T-helper 17 cell (primary cell): ENCODE measurements at regions not wholly inside any gene's neighbourhood (a gene's known extent, or its start where the extent isn't known, plus 50 kb on each side); places are given as distances from the start of the nearest gene placed in this dataset.

Source experiments
- ATAC-seq: fragments of 150-1000 bp; cut with Tn5 transposase; 2 replicates; pipeline ENCODE4 v1.10.0; 2021; ENCODE audit warnings: mild to moderate bottlenecking, moderate library complexity
- DNase-seq, 3 donors: peaks; one replicate each; pipeline versions ENCODE4 v3.0.0 to v3.0.0-alpha.2; 2020 to 2021
- H3K9me3 ChIP-seq: one replicate; pipeline ENCODE4 v1.7.0; 2013; ENCODE audit warnings: low read length, mild to moderate bottlenecking; ENCODE audit not compliant: control insufficient read depth, poor library complexity, severe bottlenecking
- H3K27ac Mint-ChIP-seq: one replicate; pipeline ENCODE4 v1.8.0; 2022; ENCODE audit warnings: mild to moderate bottlenecking, moderate library complexity, mixed read lengths
- H3K27me3 Mint-ChIP-seq: one replicate; pipeline ENCODE4 v1.8.0; 2022; ENCODE audit warnings: mixed read lengths
- H3K36me3 Mint-ChIP-seq: one replicate; pipeline ENCODE4 v1.8.0; 2022; ENCODE audit warnings: low read depth, mixed read lengths
- H3K4me1 Mint-ChIP-seq: one replicate; pipeline ENCODE4 v1.8.0; 2022; ENCODE audit warnings: mild to moderate bottlenecking, mixed read lengths
- H3K4me3 Mint-ChIP-seq: one replicate; pipeline ENCODE4 v1.8.0; 2022; ENCODE audit warnings: mild to moderate bottlenecking, moderate library complexity, mixed read lengths

DNA sequence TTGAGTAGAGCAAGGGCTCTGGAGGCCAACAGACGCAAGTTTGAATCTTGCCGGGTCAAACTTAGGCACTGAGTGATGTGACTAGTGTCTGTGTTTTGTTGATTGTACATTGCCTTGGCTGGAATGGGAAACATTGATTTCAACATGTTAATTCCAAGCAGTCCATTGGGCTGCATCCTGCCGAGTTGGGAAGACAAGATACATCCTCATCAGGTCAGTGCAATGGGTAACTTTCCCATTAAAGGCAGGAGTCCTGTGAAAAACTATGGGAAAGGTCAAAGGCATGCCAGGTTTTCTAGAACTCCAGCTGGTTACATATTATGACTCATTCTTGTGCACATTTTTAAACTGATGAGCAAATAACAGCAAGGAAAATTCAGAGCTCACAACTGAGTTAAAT is 126.5 kb upstream of the ABCA1 start:
- ATAC-seq (no peak), DNase-seq (no peak)
- Mint-ChIP-seq H3K4me1 (peaks cover 26% of the 10 kb centered on the region), H3K4me3 (no peak overlapping the region), H3K27ac (no peak overlapping the region), H3K27me3 (no peaks in the 10 kb centered on the region), H3K36me3 (no peaks in the 10 kb centered on the region)
- no peaks in the 10 kb centered on the region for H3K9me3 ChIP-seq

DNA sequence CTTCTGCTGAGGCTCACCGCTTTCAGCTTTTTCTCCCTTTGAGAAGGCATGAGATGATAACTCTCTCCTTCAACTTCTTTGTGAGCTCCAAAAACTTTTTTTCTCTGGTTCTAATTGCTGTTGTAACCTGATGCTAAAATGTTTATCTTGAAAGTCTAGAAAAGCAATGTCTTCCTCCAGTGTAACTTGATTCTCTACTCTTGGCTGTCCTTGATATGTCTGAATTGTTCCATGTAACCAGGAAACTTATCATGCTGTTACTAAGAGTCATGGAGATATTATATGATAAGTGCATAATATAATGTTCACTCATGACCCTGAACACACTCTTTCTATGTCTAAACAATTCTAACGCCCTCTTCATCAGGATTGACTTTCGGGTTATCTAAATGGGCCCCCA is 128.0 kb upstream of the ABCA1 start:
- Mint-ChIP-seq H3K27me3 (peaks cover 6% of the 10 kb centered on the region), H3K4me3 (no peak overlapping the region), H3K36me3 (no peaks in the 10 kb centered on the region), H3K4me1 (peaks cover 21% of the 10 kb centered on the region), H3K27ac (no peak overlapping the region)
- DNase-seq, result no peak
- ATAC-seq, result no peak
- no peaks in the 10 kb centered on the region for H3K9me3 ChIP-seq

DNA sequence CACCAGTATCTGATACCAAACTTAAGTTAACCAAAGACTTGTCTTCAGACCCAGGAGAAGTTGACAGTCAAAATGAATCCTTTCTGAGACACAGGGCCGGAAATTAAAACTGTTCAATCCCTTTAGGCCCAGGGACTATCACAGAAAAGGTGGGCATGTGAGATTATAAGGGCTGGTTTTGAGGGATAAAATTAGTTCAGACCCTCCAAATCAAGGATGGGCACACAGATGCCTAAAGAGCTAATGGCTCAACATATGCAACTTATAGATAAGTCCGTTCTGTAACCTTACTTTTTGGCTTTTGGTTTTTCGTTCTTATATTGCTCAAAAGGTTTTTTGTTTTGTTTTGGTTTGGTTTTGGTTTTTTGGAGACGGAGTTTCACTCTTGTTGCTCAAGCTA is 129.6 kb upstream of the ABCA1 start:
- DNase-seq, result no peak
- peaks cover 14% of the 10 kb centered on the region for H3K27me3 Mint-ChIP-seq
- peaks cover 12% of the 10 kb centered on the region for H3K4me1 Mint-ChIP-seq
- H3K27ac Mint-ChIP-seq, result no peak overlapping the region
- H3K4me3 Mint-ChIP-seq, result no peak overlapping the region
- H3K9me3 ChIP-seq, result peaks cover 2% of the 10 kb centered on the region
- H3K36me3 Mint-ChIP-seq, result no peaks in the 10 kb centered on the region
- no peak for ATAC-seq

DNA sequence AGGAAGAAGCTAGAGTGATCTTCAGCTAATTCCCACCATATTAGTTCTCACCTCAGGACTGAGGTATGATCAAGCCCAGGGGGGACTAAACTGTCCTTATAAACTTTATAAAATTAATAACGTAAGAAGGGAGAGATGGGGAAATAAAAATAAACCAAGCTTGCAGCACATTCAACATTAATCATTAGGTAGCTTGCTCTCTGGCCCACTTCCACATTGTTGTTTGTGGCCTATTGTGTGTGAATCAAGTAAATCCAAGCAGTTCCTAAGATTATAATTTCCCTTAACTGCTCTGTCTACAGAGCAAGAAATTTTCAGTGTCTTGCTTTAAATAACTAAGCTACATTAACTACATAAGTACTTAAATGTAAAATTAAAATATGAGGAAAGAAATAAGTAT is 131.3 kb upstream of the ABCA1 start:
- DNase-seq (no peak), ATAC-seq (no peak)
- Mint-ChIP-seq H3K4me1 (peaks cover 7% of the 10 kb centered on the region), H3K27ac (no peak overlapping the region), H3K27me3 (peaks cover 16% of the 10 kb centered on the region), H3K36me3 (no peaks in the 10 kb centered on the region), H3K4me3 (no peak overlapping the region)
- H3K9me3 ChIP-seq, result peaks cover 2% of the 10 kb centered on the region

DNA sequence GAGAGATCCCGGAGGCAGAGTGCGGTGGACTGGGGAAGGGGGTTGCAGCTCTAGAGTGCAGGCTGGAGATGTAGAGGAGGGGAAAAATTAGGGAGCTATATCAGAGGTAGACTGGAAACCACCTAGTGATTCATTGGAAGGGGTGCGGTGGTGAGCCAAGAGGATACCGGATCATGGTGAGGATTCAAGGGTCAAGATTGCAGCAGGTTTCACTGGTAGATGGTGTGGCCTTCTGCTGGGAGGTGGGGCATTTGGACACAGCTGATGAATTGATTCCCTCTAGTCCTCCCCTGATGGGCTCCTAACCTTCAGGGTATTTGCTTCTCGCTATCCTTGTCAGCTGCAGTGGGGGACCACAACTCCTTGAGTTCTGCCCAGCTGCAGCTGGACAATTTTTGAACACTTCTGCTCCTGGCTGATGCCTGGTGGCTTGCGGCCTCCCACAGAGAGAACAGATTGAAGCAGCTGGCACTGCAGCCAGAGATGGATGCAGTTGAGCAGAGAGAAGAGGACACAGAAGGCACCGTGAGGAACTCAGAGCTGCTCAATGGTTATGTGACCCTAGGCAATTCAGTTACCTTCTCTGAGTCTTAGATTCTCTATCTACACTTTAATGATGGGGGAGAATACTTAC is 134.4 kb upstream of the ABCA1 start:
- no peaks in the 10 kb centered on the region for H3K36me3 Mint-ChIP-seq
- no peak overlapping the region for H3K4me3 Mint-ChIP-seq
- H3K27me3 Mint-ChIP-seq, result peaks cover 16% of the 10 kb centered on the region
- H3K9me3 ChIP-seq, result peaks cover 2% of the 10 kb centered on the region
- ATAC-seq, result no peak
- no peak overlapping the region for H3K27ac Mint-ChIP-seq
- DNase-seq, result no peak
- H3K4me1 Mint-ChIP-seq, result peaks cover 9% of the 10 kb centered on the region

GRCh38 chr9:105064248-105065097 is 136.5 kb upstream of the ABCA1 start:
- H3K4me3 Mint-ChIP-seq, result no peak overlapping the region
- peak; percentile 44 for ATAC-seq
- peaks cover 16% of the 10 kb centered on the region for H3K27me3 Mint-ChIP-seq
- no peak for DNase-seq
- peaks cover 11% of the 10 kb centered on the region for H3K4me1 Mint-ChIP-seq
- H3K27ac Mint-ChIP-seq, result no peak overlapping the region
- peaks cover 2% of the 10 kb centered on the region for H3K9me3 ChIP-seq
- H3K36me3 Mint-ChIP-seq, result no peaks in the 10 kb centered on the region

DNA sequence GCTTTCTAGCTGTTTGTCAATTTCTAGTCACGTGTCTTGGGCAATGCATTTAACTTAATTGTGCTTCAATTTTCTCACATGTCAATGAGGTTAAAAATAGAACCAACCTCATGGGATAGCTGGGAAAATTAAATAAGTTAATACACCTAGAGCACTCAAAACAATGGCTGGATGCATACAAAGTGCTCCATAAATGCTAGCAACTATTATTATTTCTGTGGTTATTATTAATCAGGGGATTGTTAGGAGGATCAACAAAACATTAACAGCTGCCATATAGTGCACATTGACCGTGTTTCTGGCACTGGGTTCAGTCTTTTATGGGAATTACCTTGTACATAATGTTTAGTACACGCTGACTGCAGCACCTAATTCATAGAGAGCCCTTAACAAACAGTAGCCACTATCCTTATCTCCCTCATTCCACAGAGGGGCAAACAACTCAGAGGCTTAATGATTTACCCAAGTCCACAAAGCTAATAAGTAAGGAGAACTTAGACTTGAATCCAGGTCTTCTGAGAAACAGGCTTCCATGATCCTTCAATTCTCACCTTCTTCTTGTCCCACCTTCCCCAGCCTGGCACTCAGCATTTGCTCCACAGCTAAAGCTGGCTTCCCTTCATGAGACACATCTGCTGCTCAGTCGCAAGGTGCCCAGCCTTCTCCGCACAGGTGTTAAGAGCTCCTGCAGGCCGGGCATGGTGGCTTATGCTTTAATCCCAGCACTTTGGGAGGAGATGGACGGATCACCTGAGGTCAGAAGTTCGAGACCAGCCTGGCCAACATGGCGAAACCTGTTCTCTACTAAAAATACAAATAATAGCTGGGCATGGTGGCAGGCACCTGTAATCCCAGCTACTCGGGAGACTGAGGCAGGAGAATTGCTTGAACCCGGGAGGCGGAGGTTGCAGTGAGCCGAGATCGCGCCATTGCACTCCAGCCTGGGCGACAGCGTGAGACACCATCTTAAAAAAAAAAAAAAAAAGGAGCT is 137.4 kb upstream of the ABCA1 start:
- peaks cover 11% of the 10 kb centered on the region for H3K4me1 Mint-ChIP-seq
- no peak overlapping the region for H3K27ac Mint-ChIP-seq
- H3K9me3 ChIP-seq, result peaks cover 2% of the 10 kb centered on the region
- H3K36me3 Mint-ChIP-seq, result no peaks in the 10 kb centered on the region
- DNase-seq, result no peak
- no peak for ATAC-seq
- no peak overlapping the region for H3K4me3 Mint-ChIP-seq
- peaks cover 15% of the 10 kb centered on the region for H3K27me3 Mint-ChIP-seq

DNA sequence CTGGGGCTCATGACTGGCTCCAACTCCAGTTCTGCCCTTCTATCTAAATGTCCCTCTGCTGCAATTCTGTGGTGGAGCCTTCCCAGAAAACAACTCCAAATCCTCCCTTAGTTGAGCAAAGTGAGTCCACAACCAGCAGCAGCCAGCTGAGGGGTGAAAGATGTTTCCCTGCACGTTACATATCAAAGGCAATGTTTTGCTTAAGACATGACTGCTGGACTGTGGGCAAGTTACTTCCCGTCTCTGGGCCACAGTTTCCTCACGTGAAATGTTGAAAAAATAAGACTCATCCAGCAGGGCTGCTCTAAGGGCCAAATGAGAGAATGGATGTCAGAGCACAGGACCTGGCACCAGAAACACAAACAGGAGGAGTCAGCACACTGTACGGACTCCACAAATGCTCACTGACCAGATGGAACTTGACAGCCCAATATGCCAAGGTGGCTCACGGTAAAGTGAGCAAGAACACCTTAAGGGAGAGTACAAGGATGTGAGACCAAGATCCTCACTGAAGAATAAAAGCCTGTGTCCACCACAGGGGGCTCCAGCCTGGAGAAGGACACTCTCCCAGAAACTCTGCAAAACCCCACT is 138.4 kb upstream of the ABCA1 start:
- Mint-ChIP-seq H3K27me3 (peaks cover 9% of the 10 kb centered on the region), H3K4me1 (peaks cover 14% of the 10 kb centered on the region), H3K27ac (no peak overlapping the region), H3K4me3 (no peak overlapping the region), H3K36me3 (no peaks in the 10 kb centered on the region)
- peaks cover 2% of the 10 kb centered on the region for H3K9me3 ChIP-seq
- ATAC-seq (peak; percentile 23), DNase-seq (no peak)

- no peaks in the 10 kb centered on the region for H3K9me3 ChIP-seq
- Mint-ChIP-seq H3K27me3 (no peaks in the 10 kb centered on the region), H3K4me1 (peaks cover 13% of the 10 kb centered on the region), H3K36me3 (no peaks in the 10 kb centered on the region), H3K4me3 (no peak overlapping the region), H3K27ac (no peak overlapping the region)
- no peak for ATAC-seq
- DNase-seq, result no peak
Observed at GRCh38 chr9:105067895-105068580, 140.1 kb upstream of the ABCA1 start.

DNA sequence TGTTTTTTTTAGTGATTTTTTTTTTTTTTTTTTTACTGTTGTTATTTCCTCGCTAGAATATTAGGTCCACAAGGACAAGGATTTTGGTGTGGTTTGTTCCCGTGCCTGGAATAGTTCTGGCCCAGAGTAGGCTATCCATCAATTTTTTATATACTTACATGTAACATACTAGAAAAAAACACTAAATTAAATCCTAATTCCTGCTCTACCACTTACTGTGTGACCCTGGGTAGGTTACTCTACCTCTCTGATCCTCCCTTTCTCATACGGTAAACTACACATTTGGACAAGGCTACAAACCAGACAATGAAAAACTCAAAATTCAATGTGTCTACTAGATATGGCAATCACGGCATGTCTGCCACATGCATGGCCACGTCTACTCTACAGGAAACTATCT is 141.3 kb upstream of the ABCA1 start:
- no peak overlapping the region for H3K27ac Mint-ChIP-seq
- no peaks in the 10 kb centered on the region for H3K36me3 Mint-ChIP-seq
- ATAC-seq, result no peak
- no peaks in the 10 kb centered on the region for H3K9me3 ChIP-seq
- DNase-seq, result no peak
- no peak overlapping the region for H3K4me3 Mint-ChIP-seq
- peaks cover 10% of the 10 kb centered on the region for H3K4me1 Mint-ChIP-seq
- H3K27me3 Mint-ChIP-seq, result no peaks in the 10 kb centered on the region

- no peaks in the 10 kb centered on the region for H3K9me3 ChIP-seq
- ATAC-seq (no peak), DNase-seq (no peak)
- H3K27ac Mint-ChIP-seq, result no peak overlapping the region
- H3K4me3 Mint-ChIP-seq, result no peak overlapping the region
- H3K36me3 Mint-ChIP-seq, result no peaks in the 10 kb centered on the region
- no peaks in the 10 kb centered on the region for H3K27me3 Mint-ChIP-seq
- H3K4me1 Mint-ChIP-seq, result peaks cover 10% of the 10 kb centered on the region
Observed at GRCh38 chr9:105069696-105070095, 141.7 kb upstream of the ABCA1 start.

DNA sequence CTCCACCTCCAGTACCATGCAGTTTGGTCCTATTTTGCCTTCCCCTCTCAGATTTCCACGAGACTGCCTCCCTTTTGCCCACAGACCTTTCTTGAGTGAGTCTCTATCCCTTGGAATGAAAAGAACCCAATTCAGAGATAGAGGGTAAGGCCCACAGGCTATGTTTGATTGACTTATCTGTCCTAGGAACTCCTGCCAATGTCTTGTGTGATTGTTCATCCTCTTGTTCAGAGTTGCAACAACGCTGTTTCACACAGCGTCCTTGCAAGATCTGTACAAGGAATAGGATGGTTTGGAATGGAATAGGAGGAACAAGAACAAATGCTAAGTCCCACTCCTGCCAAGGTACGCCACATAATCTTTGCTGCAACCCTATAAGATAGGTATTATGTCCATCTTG is 142.2 kb upstream of the ABCA1 start:
- Mint-ChIP-seq H3K36me3 (no peaks in the 10 kb centered on the region), H3K4me3 (no peak overlapping the region), H3K27ac (no peak overlapping the region), H3K27me3 (no peaks in the 10 kb centered on the region), H3K4me1 (peaks cover 10% of the 10 kb centered on the region)
- no peaks in the 10 kb centered on the region for H3K9me3 ChIP-seq
- ATAC-seq (no peak), DNase-seq (no peak)
